ENCODE measurements at regions not wholly inside any gene's neighbourhood (a gene's known extent, or its start where the extent isn't known, plus 50 kb on each side); places are given as distances from the start of the nearest gene placed in this dataset.

GRCh38 chr1:59225594-59226316 lies 71.1 kb upstream of the FGGY start:
- Histone ChIP-seq H3K9me3 (no peaks in the 10 kb centered on the region), H3K36me3 (no peaks in the 10 kb centered on the region), H3K27me3 (no peaks in the 10 kb centered on the region), H3K4me3 (no peak overlapping the region), H3K4me1 (ENCODE audit: insufficient read depth) (no peaks in the 10 kb centered on the region), H3K27ac (no peak overlapping the region)
- intact Hi-C loops (cut with DNase I): no loop called here
- TF ChIP-seq EP300 (IDR thresholded peaks at IDR 0.05) (no peak), POLR2A (IDR thresholded peaks at IDR 0.05) (no peak), CTCF (IDR thresholded peaks at IDR 0.05) (no peak)
- no peak for DNase-seq
- 95 to 97% (median 97%) methylated on average over 2 of the region's 2 CpGs for WGBS, 3 donors

- no peak for TF ChIP-seq CTCF (IDR thresholded peaks at IDR 0.05)
- TF ChIP-seq EP300 (IDR thresholded peaks at IDR 0.05): no peak
- TF ChIP-seq POLR2A (IDR thresholded peaks at IDR 0.05): no peak
- Histone ChIP-seq H3K4me3 (no peak overlapping the region), H3K27me3 (no peaks in the 10 kb centered on the region), H3K27ac (no peak overlapping the region), H3K36me3 (no peaks in the 10 kb centered on the region), H3K4me1 (ENCODE audit: insufficient read depth) (no peaks in the 10 kb centered on the region), H3K9me3 (no peaks in the 10 kb centered on the region)
- no peak for DNase-seq
- intact Hi-C loops (cut with DNase I): no loop called here
These were observed 67.8 kb upstream of the FGGY start for GRCh38 chr1:59229138-59229537.

- Histone ChIP-seq H3K27ac (no peak overlapping the region), H3K4me1 (ENCODE audit: insufficient read depth) (no peaks in the 10 kb centered on the region), H3K4me3 (no peak overlapping the region), H3K36me3 (no peaks in the 10 kb centered on the region), H3K9me3 (no peaks in the 10 kb centered on the region), H3K27me3 (no peaks in the 10 kb centered on the region)
- no peak for TF ChIP-seq CTCF (IDR thresholded peaks at IDR 0.05)
- no peak for TF ChIP-seq POLR2A (IDR thresholded peaks at IDR 0.05)
- no peak for TF ChIP-seq EP300 (IDR thresholded peaks at IDR 0.05)
- DNase-seq: no peak
- WGBS, 3 donors: 88 to 93% (median 89%) methylated on average over 2 of the region's 2 CpGs
- intact Hi-C loops (cut with DNase I): no loop called here
These were observed 66.3 kb upstream of the FGGY start for GRCh38 chr1:59230622-59231021.

- intact Hi-C loops (cut with DNase I): no loop called here
- 67 to 78% (median 73%) methylated on average over 6 of the region's 6 CpGs for WGBS, 3 donors
These were observed 64.7 kb upstream of the FGGY start for GRCh38 chr1:59232216-59232615.

More at GRCh38 chr1:59232216-59232615, 64.7 kb upstream of the FGGY start:
- TF ChIP-seq CTCF (IDR thresholded peaks at IDR 0.05): no peak
- no peak for TF ChIP-seq POLR2A (IDR thresholded peaks at IDR 0.05)
- no peak for TF ChIP-seq EP300 (IDR thresholded peaks at IDR 0.05)
- Histone ChIP-seq H3K9me3 (no peaks in the 10 kb centered on the region), H3K36me3 (no peaks in the 10 kb centered on the region), H3K27ac (no peak overlapping the region), H3K4me3 (no peak overlapping the region), H3K4me1 (ENCODE audit: insufficient read depth) (no peaks in the 10 kb centered on the region), H3K27me3 (no peaks in the 10 kb centered on the region)
- no peak for DNase-seq

Data from ovary (tissue), 7 donors.